Psoas muscle (tissue), 7 donors: ENCODE measurements at regions not wholly inside any gene's neighbourhood (a gene's known extent, or its start where the extent isn't known, plus 50 kb on each side); places are given as distances from the start of the nearest gene placed in this dataset.

ENCODE experiments used
- ATAC-seq, 4 donors: fragments of 200-7000 bp; cut with Tn5 transposase; one replicate each; pipeline ENCODE4 v1.9.1; 2020; ENCODE audit warnings: moderate library complexity in 3 of 4, mild to moderate bottlenecking in 2 of 4
- DNase-seq, 2 donors: peaks; one replicate each; pipeline ENCODE4 v3.0.0-alpha.2; 2020
- H3K27ac ChIP-seq: fragments of 200-600 bp; one replicate; pipeline ENCODE4 v1.8.0; 2022
- H3K27me3 ChIP-seq, 3 donors: fragments of 200-600 bp in 1 of 3; one replicate each; pipeline versions ENCODE4 v1.6.1 to v1.8.0; 2013 to 2022; ENCODE audit warnings: low read length in 2 of 3, mild to moderate bottlenecking in 2 of 3, moderate library complexity in 1 of 3; ENCODE audit not compliant: insufficient read depth in 3 of 3
- H3K36me3 ChIP-seq, 2 donors: fragments of 200-600 bp in 1 of 2; one replicate each; pipeline versions ENCODE4 v1.6.1 to v1.8.0; 2013 to 2022; ENCODE audit warnings: low read depth in 1 of 2, mild to moderate bottlenecking in 1 of 2, moderate library complexity in 1 of 2; ENCODE audit not compliant: insufficient read depth in 1 of 2
- H3K4me1 ChIP-seq: fragments of 200-600 bp; one replicate; pipeline ENCODE4 v1.8.0; 2022
- H3K4me3 ChIP-seq: fragments of 200-600 bp; one replicate; pipeline ENCODE4 v1.8.0; 2022; ENCODE audit warnings: mild to moderate bottlenecking
- H3K9me3 ChIP-seq: fragments of 200-600 bp; one replicate; pipeline ENCODE4 v1.8.0; 2022
- WGBS, 3 donors: extraction: QIAGEN DNeasy Blood & Tissue Kit; methylation state at CpG; one replicate each; pipeline versions ENCODE4 v1.1.6 to v1.1.7; 2013; 5-methylcytosine and 5-hydroxymethylcytosine counted together
- intact Hi-C, 2 donors: fragments of 100-400 bp; cut with DNase I; formaldehyde crosslinking; loops; one replicate each; pipeline versions ENCODE4 v1.11.0 to v1.14.2; 2022
- TF ChIP-seq, protein P1 (sequence below): fragments of 200-600 bp; IDR thresholded peaks from one replicate; pipeline ENCODE4 v1.8.0; 2022; ENCODE audit warnings: antibody characterized with exemption
- donor health status: healthy with polysubstance abuse.
- donor health status: DM: no; HTN: no; CAD: no; lungs with moderate emphysema.
- donor health status: Bipolar disorder and iron deficiency.
- donor health status: healthy.
- donor health status: DM: yes; HTN: yes; CAD: no.
- donor health status: DM: no; HTN: no; CAD: no.
- donor health status: DM: yes; HTN: yes; CAD: no.

DNA sequence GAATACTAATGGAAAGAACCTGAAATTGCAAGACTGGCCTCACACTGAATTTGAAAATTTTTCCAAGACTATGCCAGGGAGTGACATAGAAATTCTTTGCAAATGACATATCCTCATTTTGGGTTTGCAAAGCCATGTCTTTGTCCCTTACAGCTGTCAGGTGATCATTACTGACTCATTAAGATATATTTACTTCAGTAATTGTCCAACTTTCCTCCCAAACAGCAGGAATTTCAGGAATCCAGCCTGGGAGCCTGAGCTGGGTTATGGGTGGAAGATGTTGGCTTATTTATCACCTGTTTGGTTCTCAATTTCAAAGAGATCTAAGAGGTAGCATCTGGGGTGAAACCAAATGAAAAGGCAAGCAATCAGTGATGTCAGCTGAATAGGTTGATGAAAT is 111.6 kb upstream of the ACP3 start:
- H3K4me1 ChIP-seq: no peaks in the 10 kb centered on the region
- no peak overlapping the region for H3K27ac ChIP-seq
- H3K27me3 ChIP-seq: no peaks in the 10 kb centered on the region
- H3K36me3 ChIP-seq: no peaks in the 10 kb centered on the region
- ATAC-seq: no peak
- no peak overlapping the region for H3K4me3 ChIP-seq
- no peak for DNase-seq
- intact Hi-C loops: no loop called here
- TF ChIP-seq, protein P1, sequence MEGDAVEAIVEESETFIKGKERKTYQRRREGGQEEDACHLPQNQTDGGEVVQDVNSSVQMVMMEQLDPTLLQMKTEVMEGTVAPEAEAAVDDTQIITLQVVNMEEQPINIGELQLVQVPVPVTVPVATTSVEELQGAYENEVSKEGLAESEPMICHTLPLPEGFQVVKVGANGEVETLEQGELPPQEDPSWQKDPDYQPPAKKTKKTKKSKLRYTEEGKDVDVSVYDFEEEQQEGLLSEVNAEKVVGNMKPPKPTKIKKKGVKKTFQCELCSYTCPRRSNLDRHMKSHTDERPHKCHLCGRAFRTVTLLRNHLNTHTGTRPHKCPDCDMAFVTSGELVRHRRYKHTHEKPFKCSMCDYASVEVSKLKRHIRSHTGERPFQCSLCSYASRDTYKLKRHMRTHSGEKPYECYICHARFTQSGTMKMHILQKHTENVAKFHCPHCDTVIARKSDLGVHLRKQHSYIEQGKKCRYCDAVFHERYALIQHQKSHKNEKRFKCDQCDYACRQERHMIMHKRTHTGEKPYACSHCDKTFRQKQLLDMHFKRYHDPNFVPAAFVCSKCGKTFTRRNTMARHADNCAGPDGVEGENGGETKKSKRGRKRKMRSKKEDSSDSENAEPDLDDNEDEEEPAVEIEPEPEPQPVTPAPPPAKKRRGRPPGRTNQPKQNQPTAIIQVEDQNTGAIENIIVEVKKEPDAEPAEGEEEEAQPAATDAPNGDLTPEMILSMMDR: no peak
- no peaks in the 10 kb centered on the region for H3K9me3 ChIP-seq

DNA sequence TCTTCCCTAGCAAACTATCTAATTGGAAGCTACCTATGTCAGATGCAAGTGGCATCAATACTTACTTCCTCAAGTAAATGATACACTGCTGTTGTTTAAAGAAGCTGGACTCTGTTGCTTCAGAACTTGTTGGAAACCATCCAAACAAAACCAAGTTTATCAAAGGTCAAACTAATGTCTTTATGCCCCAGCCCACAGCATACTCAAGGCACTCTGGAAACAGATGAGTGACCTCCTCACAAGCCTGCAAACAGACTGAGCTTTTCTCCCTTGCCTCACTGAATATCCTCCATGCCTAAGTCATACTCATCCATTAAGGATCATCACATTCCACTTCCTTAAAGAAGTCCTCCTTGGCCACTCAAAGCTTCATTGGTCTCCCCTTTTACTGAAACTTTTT is 107.4 kb upstream of the ACP3 start:
- no peaks in the 10 kb centered on the region for H3K4me1 ChIP-seq
- H3K9me3 ChIP-seq: no peaks in the 10 kb centered on the region
- no peaks in the 10 kb centered on the region for H3K36me3 ChIP-seq
- H3K27me3 ChIP-seq: no peaks in the 10 kb centered on the region
- intact Hi-C loops: no loop called here
- no peak overlapping the region for H3K4me3 ChIP-seq
- ATAC-seq (no peak), DNase-seq (no peak)
- H3K27ac ChIP-seq: no peak overlapping the region
- TF ChIP-seq, protein P1: no peak

DNA sequence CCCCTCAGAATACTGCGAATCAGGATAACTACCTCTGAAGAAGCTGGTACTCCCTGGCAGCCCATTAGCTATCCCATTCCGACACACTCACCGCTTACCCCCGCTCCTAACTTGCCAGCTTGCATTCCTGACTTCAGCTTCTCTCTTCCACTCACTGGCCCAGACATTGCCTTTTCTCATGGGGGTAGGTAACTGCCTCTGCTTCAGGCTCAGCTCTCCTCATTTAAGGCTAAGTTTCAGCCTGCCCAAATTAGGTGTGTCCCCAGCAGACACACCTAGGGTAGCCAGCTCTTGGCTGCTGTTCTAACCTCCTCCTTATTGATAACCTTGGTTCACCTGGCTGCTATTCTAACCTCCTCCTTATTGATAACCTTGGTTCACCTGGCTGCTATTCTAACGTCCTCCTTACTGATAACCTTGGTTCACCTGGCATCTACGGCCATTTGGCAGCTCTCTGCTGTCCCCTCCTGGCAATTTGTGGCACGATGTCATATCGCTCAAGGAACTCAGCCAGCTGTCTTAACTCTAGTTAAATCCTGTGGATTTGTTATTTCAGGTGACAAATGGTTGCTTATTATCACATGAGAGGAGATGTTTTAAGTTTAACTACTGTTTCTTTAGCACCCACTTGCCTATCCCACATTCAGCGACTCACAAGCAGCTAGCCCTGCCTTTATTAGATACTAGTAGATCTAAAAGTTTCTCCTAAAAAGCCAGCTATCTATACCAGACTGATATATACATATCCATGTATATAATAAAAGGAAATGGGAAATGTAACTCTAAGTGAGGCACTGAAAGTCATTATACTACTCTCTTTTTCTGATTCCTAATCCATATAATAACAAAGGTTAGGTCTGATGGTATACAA is 106.5 kb upstream of the ACP3 start:
- no peaks in the 10 kb centered on the region for H3K27me3 ChIP-seq
- no peak overlapping the region for H3K4me3 ChIP-seq
- TF ChIP-seq, protein P1: peak; percentile 3
- no peaks in the 10 kb centered on the region for H3K9me3 ChIP-seq
- intact Hi-C loops: no loop called here
- H3K36me3 ChIP-seq: no peaks in the 10 kb centered on the region
- H3K4me1 ChIP-seq: no peaks in the 10 kb centered on the region
- H3K27ac ChIP-seq: no peak overlapping the region
- 36 to 38% (median 37%) methylated on average over 9 of the region's 9 CpGs for WGBS, 3 donors
- DNase-seq (no peak), ATAC-seq (no peak)

DNA sequence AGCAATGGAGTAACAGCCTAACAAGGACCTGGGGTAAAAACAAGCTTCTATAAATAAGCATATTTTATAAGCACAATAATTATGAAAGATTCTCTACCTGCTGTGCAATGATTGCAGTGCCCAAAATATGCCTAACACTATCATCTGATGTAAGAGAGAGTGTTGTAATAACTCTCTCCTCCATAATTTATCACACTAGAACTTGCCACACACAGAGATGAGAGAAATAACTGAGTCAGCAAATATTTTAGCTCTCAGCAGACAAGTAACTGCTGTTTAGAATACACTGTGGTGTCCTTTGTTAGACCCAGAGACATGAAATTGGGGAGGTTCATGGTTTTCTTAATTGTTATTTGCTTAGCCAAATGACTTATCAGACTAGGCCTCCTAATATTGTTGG is 105.3 kb upstream of the ACP3 start:
- no peak for ATAC-seq
- DNase-seq: no peak

More for the DNA sequence above, 105.3 kb upstream of the ACP3 start:
- Histone ChIP-seq H3K4me1 (no peaks in the 10 kb centered on the region), H3K27ac (no peak overlapping the region), H3K36me3 (no peaks in the 10 kb centered on the region), H3K9me3 (no peaks in the 10 kb centered on the region), H3K27me3 (no peaks in the 10 kb centered on the region), H3K4me3 (no peak overlapping the region)
- intact Hi-C loops: no loop called here
- TF ChIP-seq, protein P1: no peak
